ENCODE measurements at regions not wholly inside any gene's neighbourhood (a gene's known extent, or its start where the extent isn't known, plus 50 kb on each side); places are given as distances from the start of the nearest gene placed in this dataset.

DNA sequence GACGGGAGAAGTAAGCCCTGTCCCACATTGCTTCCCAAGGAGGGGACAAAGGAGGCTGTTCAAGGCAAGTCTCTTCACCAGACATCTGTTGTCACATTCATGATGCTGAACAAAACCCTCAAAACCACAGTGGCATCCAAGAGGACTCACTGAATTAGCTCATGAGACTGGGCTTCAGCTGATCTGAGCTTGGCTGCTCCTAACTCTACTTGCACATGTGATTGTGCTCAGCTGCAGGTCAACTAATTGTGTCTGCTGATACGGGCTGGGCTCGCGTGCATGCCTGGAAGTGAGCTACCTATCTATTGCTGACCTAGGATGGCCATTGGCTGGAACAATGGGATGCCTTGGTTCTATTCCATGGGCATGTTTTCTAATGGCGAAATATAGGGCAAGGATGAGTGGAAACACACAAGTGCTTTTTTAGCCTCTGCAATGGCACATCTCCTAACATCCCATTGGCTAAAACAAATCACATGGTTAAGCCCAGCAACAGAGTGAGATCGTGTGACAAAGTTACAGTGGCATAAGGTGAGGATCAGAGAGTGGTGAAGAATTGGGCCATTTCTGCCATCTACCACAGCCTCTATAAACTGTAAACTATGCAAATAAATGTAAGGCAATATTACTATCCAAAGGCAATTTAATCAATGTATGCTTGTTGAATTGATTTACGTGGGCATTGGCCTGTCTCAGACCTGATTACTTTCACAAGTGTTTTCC lies 52.9 kb upstream of the CAPN13 start:
- H3K27me3 Mint-ChIP-seq, result peaks cover 2 to 4% of the 10 kb centered on the region in 2 donors
- WGBS (ENCODE audit: insufficient coverage), result 95% methylated on average over 4 of the region's 7 CpGs
- no peaks in the 10 kb centered on the region for H3K36me3 ChIP-seq (ENCODE audit: control insufficient read depth in 2 of 2, extremely low read depth in 1 of 2, insufficient read depth in 1 of 2, low read length in 1 of 2)
- H3K36me3 Mint-ChIP-seq, result no peaks in the 10 kb centered on the region
- no peak for DNase-seq
- H3K4me1 ChIP-seq (ENCODE audit: control insufficient read depth in 1 of 2, extremely low read depth in 1 of 2, insufficient read depth in 2 of 2, low read length in 2 of 2), result no peaks in the 10 kb centered on the region
- no peak for ATAC-seq (replicated peaks in 1 of 4)
- H3K27me3 ChIP-seq (replicated peaks in 1 of 2; ENCODE audit: control insufficient read depth in 2 of 2, extremely low read depth in 1 of 2, insufficient read depth in 2 of 2, low read length in 1 of 2), result no peaks in the 10 kb centered on the region
- H3K27ac Mint-ChIP-seq, result no peak overlapping the region
- POLR2A ChIA-PET, result no interaction called here
- no peak overlapping the region for H3K4me3 ChIP-seq (ENCODE audit: control insufficient read depth in 1 of 2, extremely low read depth in 1 of 2, low read length in 1 of 2)
- CTCF ChIA-PET, result interaction anchor here in 1 of 2 donors (3.6 kb wide), 1 partner anchor 149 kb away, joined by 14 read pairs; no protein-coding TSS in a partner anchor
- no peaks in the 10 kb centered on the region for H3K9me3 ChIP-seq
- H3K9me3 Mint-ChIP-seq, result no peaks in the 10 kb centered on the region
- no peaks in the 10 kb centered on the region for H3K4me1 Mint-ChIP-seq
- no peak overlapping the region for H3K4me3 Mint-ChIP-seq
- H3K27ac ChIP-seq (ENCODE audit: low read length), result no peak overlapping the region
